Activated CD8-positive, alpha-beta T cell treated with anti-CD3 and anti-CD28 coated beads for 36 hours (primary cell): ENCODE measurements at regions not wholly inside any gene's neighbourhood (a gene's known extent, or its start where the extent isn't known, plus 50 kb on each side); places are given as distances from the start of the nearest gene placed in this dataset.

ENCODE experiments used
- ATAC-seq: fragments of 200-7000 bp; cut with Tn5 transposase; one replicate; pipeline ENCODE4 v1.10.0; 2021; ENCODE audit warnings: mild to moderate bottlenecking, moderate library complexity
- CTCF ChIA-PET: fragments of 350-600 bp; sonication (Branson Sonifier 250); formaldehyde crosslinking; loops from one replicate; lab custom pipeline; 2021; ENCODE audit warnings: antibody characterized with exemption; lab: Charles Lee
- POLR2A ChIA-PET: fragments of 350-600 bp; sonication (Branson Sonifier 250); formaldehyde crosslinking; loops from one replicate; lab custom pipeline; 2021; ENCODE audit warnings: antibody characterized with exemption; lab: Charles Lee
- DNase-seq: peaks from one replicate; pipeline ENCODE4 v3.0.0-alpha.2; 2020
- H3K27ac Mint-ChIP-seq: one replicate; pipeline ENCODE4 v1.8.0; 2021; ENCODE audit warnings: mild to moderate bottlenecking, mixed read lengths
- H3K27me3 Mint-ChIP-seq: one replicate; pipeline ENCODE4 v1.8.0; 2021; ENCODE audit warnings: mixed read lengths
- H3K36me3 Mint-ChIP-seq: one replicate; pipeline ENCODE4 v1.8.0; 2021; ENCODE audit warnings: low read depth, mixed read lengths
- H3K4me1 Mint-ChIP-seq: one replicate; pipeline ENCODE4 v1.8.0; 2021; ENCODE audit warnings: low read depth, mixed read lengths
- H3K4me3 Mint-ChIP-seq: one replicate; pipeline ENCODE4 v1.8.0; 2021; ENCODE audit warnings: mild to moderate bottlenecking, moderate library complexity, mixed read lengths
- H3K9me3 Mint-ChIP-seq: one replicate; pipeline ENCODE4 v1.8.0; 2021; ENCODE audit warnings: mixed read lengths
- intact Hi-C: fragments of 100-400 bp; cut with micrococcal nuclease; formaldehyde crosslinking; loops from one replicate; pipeline ENCODE4 v1.10.0; 2022
- TF ChIP-seq, protein P1 (sequence below): fragments of 200-600 bp; IDR thresholded peaks from one replicate; pipeline ENCODE4 v1.8.0; 2022; ENCODE audit warnings: antibody characterized with exemption, mild to moderate bottlenecking

- H3K27me3 Mint-ChIP-seq = no peaks in the 10 kb centered on the region
- TF ChIP-seq, protein P1, sequence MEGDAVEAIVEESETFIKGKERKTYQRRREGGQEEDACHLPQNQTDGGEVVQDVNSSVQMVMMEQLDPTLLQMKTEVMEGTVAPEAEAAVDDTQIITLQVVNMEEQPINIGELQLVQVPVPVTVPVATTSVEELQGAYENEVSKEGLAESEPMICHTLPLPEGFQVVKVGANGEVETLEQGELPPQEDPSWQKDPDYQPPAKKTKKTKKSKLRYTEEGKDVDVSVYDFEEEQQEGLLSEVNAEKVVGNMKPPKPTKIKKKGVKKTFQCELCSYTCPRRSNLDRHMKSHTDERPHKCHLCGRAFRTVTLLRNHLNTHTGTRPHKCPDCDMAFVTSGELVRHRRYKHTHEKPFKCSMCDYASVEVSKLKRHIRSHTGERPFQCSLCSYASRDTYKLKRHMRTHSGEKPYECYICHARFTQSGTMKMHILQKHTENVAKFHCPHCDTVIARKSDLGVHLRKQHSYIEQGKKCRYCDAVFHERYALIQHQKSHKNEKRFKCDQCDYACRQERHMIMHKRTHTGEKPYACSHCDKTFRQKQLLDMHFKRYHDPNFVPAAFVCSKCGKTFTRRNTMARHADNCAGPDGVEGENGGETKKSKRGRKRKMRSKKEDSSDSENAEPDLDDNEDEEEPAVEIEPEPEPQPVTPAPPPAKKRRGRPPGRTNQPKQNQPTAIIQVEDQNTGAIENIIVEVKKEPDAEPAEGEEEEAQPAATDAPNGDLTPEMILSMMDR = no peak
- DNase-seq (no peak), ATAC-seq (no peak)
- no peaks in the 10 kb centered on the region for H3K4me1 Mint-ChIP-seq
- ChIA-PET POLR2A (no interaction called here), CTCF (no interaction called here)
- peaks cover 17% of the 10 kb centered on the region for H3K9me3 Mint-ChIP-seq
- no peak overlapping the region for H3K27ac Mint-ChIP-seq
- intact Hi-C loops = no loop called here
- H3K36me3 Mint-ChIP-seq = no peaks in the 10 kb centered on the region
- H3K4me3 Mint-ChIP-seq = no peak overlapping the region
Observed at GRCh38 chr21:15365751-15366392, 301.1 kb upstream of the NRIP1 start.

DNA sequence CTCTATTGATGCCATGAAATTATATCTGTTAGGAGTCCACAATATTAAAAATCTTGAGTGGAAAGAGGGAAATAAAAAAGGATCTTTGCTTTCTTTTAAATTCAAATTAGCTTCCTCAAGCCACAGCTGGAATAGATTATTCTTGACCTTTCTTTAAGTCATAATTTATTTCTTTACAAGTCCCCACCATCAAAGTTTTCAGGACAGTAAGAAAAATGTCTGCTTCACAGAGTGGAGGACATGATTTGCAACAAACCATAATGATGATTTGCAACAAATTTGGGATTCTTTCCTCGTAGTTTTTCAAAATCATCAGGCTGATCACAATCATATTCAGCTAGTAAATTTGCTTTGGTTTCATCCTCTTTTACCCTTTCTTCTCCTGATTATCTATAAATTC lies 301.8 kb upstream of the NRIP1 start:
- H3K36me3 Mint-ChIP-seq = no peaks in the 10 kb centered on the region
- no peak for ATAC-seq
- ChIA-PET CTCF (no interaction called here), POLR2A (no interaction called here)
- no peaks in the 10 kb centered on the region for H3K4me1 Mint-ChIP-seq
- H3K27ac Mint-ChIP-seq = no peak overlapping the region
- H3K4me3 Mint-ChIP-seq = no peak overlapping the region
- intact Hi-C loops = no loop called here
- H3K9me3 Mint-ChIP-seq = peaks cover 17% of the 10 kb centered on the region
- DNase-seq = no peak
- TF ChIP-seq, protein P1 = no peak
- no peaks in the 10 kb centered on the region for H3K27me3 Mint-ChIP-seq

DNA sequence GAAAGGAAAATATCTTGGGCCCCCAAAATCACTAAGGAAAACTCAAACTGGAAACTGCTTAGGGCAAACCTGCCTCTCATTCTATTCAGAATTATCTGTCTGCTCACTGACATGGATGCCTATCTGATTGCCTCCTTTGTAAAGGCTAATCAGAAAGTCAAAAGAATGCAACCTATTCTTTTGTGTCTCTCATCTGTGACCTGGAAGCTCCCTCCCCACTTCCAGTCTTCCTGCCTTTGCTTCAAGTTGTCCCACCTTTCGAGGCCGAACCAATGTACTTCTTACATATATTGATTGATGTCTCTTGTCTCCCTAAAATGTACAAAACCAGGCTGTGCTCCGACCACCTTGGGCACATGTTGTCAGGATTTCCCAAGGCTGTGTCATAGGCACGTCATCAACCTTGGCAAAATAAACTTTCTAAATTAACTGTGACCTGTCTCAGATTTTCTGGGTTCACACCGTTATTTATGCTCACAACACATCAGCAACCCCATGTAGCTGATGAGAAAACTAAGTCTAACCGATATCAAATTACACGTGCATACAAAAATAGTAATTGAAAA lies 302.3 kb upstream of the NRIP1 start:
- POLR2A ChIA-PET = no interaction called here
- Mint-ChIP-seq H3K4me1 (no peaks in the 10 kb centered on the region), H3K27ac (no peak overlapping the region), H3K27me3 (no peaks in the 10 kb centered on the region), H3K4me3 (no peak overlapping the region), H3K9me3 (peaks cover 17% of the 10 kb centered on the region), H3K36me3 (no peaks in the 10 kb centered on the region)
- intact Hi-C loops = no loop called here
- CTCF ChIA-PET = no interaction called here
- DNase-seq = no peak
- ATAC-seq = no peak
- TF ChIP-seq, protein P1 = no peak

DNA sequence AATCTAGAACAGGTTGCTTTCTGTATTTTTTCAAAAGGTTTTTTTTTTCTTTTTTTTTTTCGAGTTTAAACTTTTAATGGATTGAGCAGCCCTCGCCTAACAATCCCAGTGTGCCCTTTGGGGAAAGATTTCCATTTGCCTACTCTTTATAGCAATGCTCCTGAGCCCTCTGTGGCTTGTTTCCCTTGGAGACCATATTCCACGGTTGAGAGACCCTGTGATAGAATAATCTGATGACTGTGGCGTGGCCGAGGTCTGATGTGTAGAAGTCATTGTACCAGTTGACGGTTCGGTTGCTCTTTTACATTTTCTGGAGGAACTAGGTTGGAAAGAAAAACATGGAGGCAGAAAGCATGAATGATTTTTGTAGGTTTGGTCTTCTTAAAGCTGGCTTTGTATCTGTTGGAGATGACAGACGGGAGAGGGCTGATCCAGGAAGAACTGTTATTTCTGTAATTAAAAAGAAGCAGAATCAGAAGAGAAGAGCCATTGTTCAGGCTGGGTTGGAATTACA lies 305.7 kb upstream of the NRIP1 start:
- CTCF ChIA-PET = no interaction called here
- POLR2A ChIA-PET = no interaction called here
- DNase-seq (no peak), ATAC-seq (no peak)
- Mint-ChIP-seq H3K4me3 (no peak overlapping the region), H3K36me3 (no peaks in the 10 kb centered on the region), H3K4me1 (no peaks in the 10 kb centered on the region), H3K27me3 (no peaks in the 10 kb centered on the region), H3K27ac (no peak overlapping the region), H3K9me3 (peaks cover 16% of the 10 kb centered on the region)
- intact Hi-C loops = no loop called here
- TF ChIP-seq, protein P1 = no peak

- ATAC-seq = no peak
- POLR2A ChIA-PET = no interaction called here
- TF ChIP-seq, protein P1 = no peak
- H3K9me3 Mint-ChIP-seq = no peaks in the 10 kb centered on the region
- H3K4me1 Mint-ChIP-seq = no peaks in the 10 kb centered on the region
- intact Hi-C loops = no loop called here
- no peak overlapping the region for H3K4me3 Mint-ChIP-seq
- DNase-seq = no peak
- H3K36me3 Mint-ChIP-seq = no peaks in the 10 kb centered on the region
- H3K27me3 Mint-ChIP-seq = no peaks in the 10 kb centered on the region
- no peak overlapping the region for H3K27ac Mint-ChIP-seq
- CTCF ChIA-PET = no interaction called here
Observed at GRCh38 chr21:15373941-15374340, 309.1 kb upstream of the NRIP1 start.
